Kidney (tissue), 13 donors: ENCODE measurements at regions not wholly inside any gene's neighbourhood (a gene's known extent, or its start where the extent isn't known, plus 50 kb on each side); places are given as distances from the start of the nearest gene placed in this dataset.

Experiments used
- DNase-seq, 5 donors: peaks; one replicate each; pipeline ENCODE4 v3.0.0-alpha.2; 2013 to 2020
- FAIRE-seq: peaks from 2 replicates; lab custom pipeline; 2012; peaks lifted over from hg19 to GRCh38; lab: Jason Lieb, UNC
- H3K27ac ChIP-seq, 2 donors: one replicate each; pipeline ENCODE4 v1.7.0; 2013; ENCODE audit warnings: low read depth in 2 of 2, low read length in 2 of 2, inconsistent platforms in 1 of 2
- H3K27me3 ChIP-seq: one replicate; pipeline ENCODE4 v1.7.1; 2013; ENCODE audit warnings: low read length, inconsistent platforms; ENCODE audit not compliant: control insufficient read depth, insufficient read depth
- H3K36me3 ChIP-seq, 3 donors: one replicate each; pipeline versions ENCODE4 v1.7.0 to v1.7.1; 2013; ENCODE audit warnings: low read length in 3 of 3, control low read depth in 1 of 3, inconsistent platforms in 1 of 3; ENCODE audit not compliant: insufficient read depth in 3 of 3, control insufficient read depth in 2 of 3
- H3K4me1 ChIP-seq, 3 donors: one replicate each; pipeline versions ENCODE4 v1.7.0 to v1.7.1; 2013; ENCODE audit warnings: low read length in 3 of 3, inconsistent platforms in 1 of 3, low read depth in 1 of 3; ENCODE audit not compliant: control insufficient read depth in 2 of 3, insufficient read depth in 2 of 3
- H3K4me3 ChIP-seq, 3 donors: one replicate each; pipeline versions ENCODE4 v1.7.0 to v1.8.1; 2013; ENCODE audit warnings: low read length in 3 of 3, control low read depth in 1 of 3, inconsistent platforms in 1 of 3
- H3K9ac ChIP-seq, 3 donors: one replicate each; pipeline versions ENCODE4 v1.7.0 to v1.7.1; 2013; ENCODE audit warnings: low read length in 3 of 3, control low read depth in 1 of 3, inconsistent platforms in 1 of 3
- H3K9me3 ChIP-seq, 3 donors: one replicate each; pipeline versions ENCODE4 v1.7.0 to v1.7.1; 2013; ENCODE audit warnings: low read length in 3 of 3, control low read depth in 1 of 3, inconsistent platforms in 1 of 3; ENCODE audit not compliant: control insufficient read depth in 2 of 3, insufficient read depth in 1 of 3
- intact Hi-C: fragments of 100-400 bp; cut with DNase I; formaldehyde crosslinking; loops from one replicate; pipeline ENCODE4 v1.11.1; 2022
- TF ChIP-seq, protein P1 (sequence below): IDR thresholded peaks from 3 replicates; pipeline ENCODE4 v1.5.1; 2012; ENCODE audit warnings: mild to moderate bottlenecking, moderate library complexity, borderline replicate concordance; ENCODE audit not compliant: insufficient read depth; ENCODE audit errors: extremely low read depth
- donor health status: control.
- donor health status: control.
- donor health status: control.
- donor health status: control.
- donor health status: control.
- donor health status: DM: yes; HTN: yes; CAD: no.
- donor health status: Normal renal cell carcinoma (clear cell type).

- Histone ChIP-seq H3K4me3 (no peak overlapping the region), H3K9ac (no peak overlapping the region), H3K9me3 (no peaks in the 10 kb centered on the region), H3K27me3 (no peaks in the 10 kb centered on the region), H3K36me3 (no peaks in the 10 kb centered on the region), H3K27ac (no peak overlapping the region), H3K4me1 (no peaks in the 10 kb centered on the region)
- FAIRE-seq (no peak), DNase-seq (no peak)
- intact Hi-C loops = no loop called here
- TF ChIP-seq, protein P1, sequence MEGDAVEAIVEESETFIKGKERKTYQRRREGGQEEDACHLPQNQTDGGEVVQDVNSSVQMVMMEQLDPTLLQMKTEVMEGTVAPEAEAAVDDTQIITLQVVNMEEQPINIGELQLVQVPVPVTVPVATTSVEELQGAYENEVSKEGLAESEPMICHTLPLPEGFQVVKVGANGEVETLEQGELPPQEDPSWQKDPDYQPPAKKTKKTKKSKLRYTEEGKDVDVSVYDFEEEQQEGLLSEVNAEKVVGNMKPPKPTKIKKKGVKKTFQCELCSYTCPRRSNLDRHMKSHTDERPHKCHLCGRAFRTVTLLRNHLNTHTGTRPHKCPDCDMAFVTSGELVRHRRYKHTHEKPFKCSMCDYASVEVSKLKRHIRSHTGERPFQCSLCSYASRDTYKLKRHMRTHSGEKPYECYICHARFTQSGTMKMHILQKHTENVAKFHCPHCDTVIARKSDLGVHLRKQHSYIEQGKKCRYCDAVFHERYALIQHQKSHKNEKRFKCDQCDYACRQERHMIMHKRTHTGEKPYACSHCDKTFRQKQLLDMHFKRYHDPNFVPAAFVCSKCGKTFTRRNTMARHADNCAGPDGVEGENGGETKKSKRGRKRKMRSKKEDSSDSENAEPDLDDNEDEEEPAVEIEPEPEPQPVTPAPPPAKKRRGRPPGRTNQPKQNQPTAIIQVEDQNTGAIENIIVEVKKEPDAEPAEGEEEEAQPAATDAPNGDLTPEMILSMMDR = no peak
Measured at GRCh38 chr1:238123201-238123600, 232.5 kb upstream of the ZP4 start.

DNA sequence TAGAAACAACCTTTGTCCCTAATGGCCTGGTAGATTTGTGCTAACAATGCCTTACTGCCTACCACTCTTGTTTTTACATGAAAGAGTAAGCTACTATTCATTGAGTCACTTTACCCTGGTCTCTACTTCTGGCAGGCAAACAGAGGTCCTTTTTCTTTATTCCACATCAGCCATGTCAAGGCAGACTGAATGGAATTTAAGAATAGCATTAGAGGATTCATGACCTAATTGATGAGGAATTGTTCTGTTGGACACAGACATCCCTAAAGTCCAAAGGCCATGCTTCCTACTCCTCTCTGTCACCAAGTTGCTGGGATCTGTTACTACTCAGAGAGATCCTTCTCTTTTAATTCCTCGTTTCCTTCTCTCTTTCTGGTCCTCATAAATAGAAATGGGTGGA lies 229.1 kb upstream of the ZP4 start:
- DNase-seq (no peak), FAIRE-seq (no peak)
- Histone ChIP-seq H3K27me3 (no peaks in the 10 kb centered on the region), H3K9me3 (no peaks in the 10 kb centered on the region), H3K36me3 (no peaks in the 10 kb centered on the region), H3K9ac (no peak overlapping the region), H3K4me3 (no peak overlapping the region), H3K4me1 (no peaks in the 10 kb centered on the region), H3K27ac (no peak overlapping the region)
- intact Hi-C loops = no loop called here
- TF ChIP-seq, protein P1 = no peak

GRCh38 chr1:238119060-238119459 lies 228.3 kb upstream of the ZP4 start:
- DNase-seq (no peak), FAIRE-seq (no peak)
- no peak overlapping the region for H3K4me3 ChIP-seq
- no peaks in the 10 kb centered on the region for H3K27me3 ChIP-seq
- no peaks in the 10 kb centered on the region for H3K36me3 ChIP-seq
- no peaks in the 10 kb centered on the region for H3K9me3 ChIP-seq
- no peak overlapping the region for H3K9ac ChIP-seq
- no peaks in the 10 kb centered on the region for H3K4me1 ChIP-seq
- no peak overlapping the region for H3K27ac ChIP-seq
- TF ChIP-seq, protein P1 = no peak
- intact Hi-C loops = no loop called here

GRCh38 chr1:238115852-238116251 lies 225.1 kb upstream of the ZP4 start:
- no peaks in the 10 kb centered on the region for H3K4me1 ChIP-seq
- H3K9ac ChIP-seq = no peak overlapping the region
- TF ChIP-seq, protein P1 = no peak
- no peak overlapping the region for H3K27ac ChIP-seq
- intact Hi-C loops = no loop called here
- FAIRE-seq (no peak), DNase-seq (no peak)
- H3K9me3 ChIP-seq = no peaks in the 10 kb centered on the region
- no peaks in the 10 kb centered on the region for H3K36me3 ChIP-seq
- H3K4me3 ChIP-seq = no peak overlapping the region
- H3K27me3 ChIP-seq = no peaks in the 10 kb centered on the region
